GM20431 (cell line): ENCODE measurements at regions not wholly inside any gene's neighbourhood (a gene's known extent, or its start where the extent isn't known, plus 50 kb on each side); places are given as distances from the start of the nearest gene placed in this dataset.

Source experiments
- in situ Hi-C: fragments of 300-500 bp; cut with MseI, MboI; formaldehyde crosslinking; loops from one replicate; pipeline ENCODE4 v1.15.0; 2020; ENCODE audit warnings: low sequenced_read_pairs; ENCODE audit not compliant: unreplicated experiment

DNA sequence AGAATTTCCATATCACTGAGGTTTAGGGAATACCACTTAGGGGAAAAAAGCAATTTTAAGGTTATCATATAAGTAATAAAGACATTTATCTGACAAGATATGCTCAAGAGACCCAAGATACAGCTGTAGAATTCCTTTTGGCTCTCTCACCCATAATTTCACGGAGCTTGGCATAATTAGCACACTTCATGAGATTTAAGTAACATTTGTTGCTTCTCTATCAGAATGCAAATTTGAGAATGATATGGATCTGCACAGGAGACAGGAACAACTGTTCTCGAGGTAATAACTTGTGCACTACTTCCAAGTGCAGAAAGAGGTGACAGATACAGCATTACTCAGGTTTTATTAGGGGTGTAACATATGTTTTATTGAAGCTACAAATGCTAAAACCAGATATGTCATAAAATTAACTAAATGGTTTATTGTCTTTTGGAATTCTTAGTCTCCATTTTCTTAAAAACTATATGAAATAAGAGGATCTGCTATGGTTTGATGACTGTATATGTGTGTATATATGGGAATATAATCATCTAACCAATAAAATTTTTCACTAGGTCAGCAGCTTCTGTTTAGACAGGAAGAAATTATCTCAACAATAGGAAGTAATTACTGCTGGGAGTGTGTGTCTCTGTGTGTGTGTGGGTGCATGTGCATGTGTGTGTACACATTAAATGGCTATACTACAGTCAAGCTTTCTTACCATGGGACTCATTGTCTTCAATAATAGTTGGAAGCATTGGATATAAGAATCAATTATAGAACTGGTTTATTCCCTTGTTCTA lies 401.3 kb downstream of the PCDH17 start:
- in situ Hi-C loops, result no loop called here

GRCh38 chr13:58043971-58044370 lies 412.4 kb downstream of the PCDH17 start:
- in situ Hi-C loops, result no loop called here

DNA sequence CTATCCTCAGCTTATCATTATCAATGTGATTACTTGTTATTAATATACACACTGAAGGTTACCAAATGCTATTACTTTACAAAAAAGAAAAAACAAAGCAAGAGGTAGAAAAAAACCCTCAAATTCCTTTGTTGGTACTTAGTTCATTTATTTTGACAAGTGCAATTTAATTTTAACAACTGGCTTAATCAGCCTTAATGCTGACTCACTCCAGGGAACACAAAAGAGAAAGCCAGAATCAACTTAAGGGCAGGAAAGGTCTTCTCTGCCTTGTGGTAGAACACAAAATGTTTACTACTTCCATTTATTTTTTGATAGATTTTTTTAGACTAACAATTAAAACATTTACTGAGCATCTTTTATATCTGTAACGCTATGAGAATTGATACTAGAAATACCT lies 417.1 kb downstream of the PCDH17 start:
- in situ Hi-C loops, result no loop called here

- in situ Hi-C loops, result no loop called here
These were observed 419.9 kb downstream of the PCDH17 start for GRCh38 chr13:58051396-58051795.

DNA sequence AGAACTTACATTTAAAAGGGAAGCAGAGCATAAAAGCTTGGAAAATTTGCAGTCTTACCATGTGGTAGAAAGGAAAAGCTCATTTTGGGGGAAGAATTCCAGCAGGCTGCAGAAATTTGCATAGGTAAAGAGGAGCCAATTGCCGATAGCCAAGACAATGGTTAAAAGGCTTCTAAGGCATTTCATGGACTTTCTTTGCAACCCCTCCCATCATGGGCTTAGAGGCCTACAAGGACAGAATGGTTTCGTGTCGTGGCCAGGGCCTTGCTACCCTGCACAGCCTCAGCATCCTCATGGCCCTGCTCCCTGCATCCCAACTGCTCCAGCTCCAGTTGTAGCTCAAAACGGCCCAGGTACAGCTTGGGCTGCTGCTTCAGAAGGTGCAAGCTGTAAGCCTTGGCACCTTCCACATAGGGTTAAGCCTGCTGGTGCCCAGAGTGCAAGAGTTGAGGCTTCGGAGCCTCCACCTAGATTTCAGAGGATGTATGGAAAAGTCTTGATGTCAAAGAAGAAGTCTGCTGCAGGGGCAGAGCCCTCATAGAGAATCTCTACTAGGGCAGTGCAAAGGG lies 420.3 kb downstream of the PCDH17 start:
- in situ Hi-C loops, result no loop called here

DNA sequence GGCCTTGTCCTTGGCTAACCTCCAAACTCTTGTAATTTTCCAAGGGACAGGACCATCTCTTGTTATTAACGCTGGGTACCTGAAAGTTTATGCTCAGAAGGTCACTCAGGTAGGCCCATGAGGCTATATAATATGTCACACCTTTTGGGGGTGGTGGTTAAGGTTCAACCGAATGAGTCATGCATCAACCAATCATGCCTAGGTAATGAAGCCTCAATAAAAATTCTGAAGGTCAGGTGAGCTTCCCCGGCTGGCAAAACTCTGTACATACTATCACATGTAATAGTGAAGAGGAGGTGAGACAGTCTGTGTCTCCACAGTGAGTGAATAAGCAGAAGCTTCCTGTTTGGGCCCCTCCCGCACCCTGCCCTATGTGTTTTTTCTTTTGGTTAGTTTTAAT lies 424.9 kb downstream of the PCDH17 start:
- in situ Hi-C loops, result no loop called here

DNA sequence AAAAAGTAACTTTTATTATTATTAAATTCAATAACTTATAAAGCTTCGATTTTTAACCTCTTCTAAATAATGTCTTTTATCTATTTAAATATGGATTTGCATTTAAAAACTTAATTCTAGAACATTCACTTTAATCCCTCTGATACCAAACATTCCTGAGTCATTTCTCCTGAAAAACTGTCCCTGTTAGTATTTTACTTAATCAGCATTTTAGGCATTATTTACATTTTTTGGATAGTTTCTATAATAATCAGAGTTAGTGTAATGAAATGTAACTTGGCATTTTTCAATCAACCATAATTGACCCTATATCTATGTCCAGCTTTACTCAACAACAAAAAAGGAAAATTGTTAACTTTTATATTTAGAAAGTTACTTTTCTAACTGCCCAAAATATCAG lies 428.1 kb downstream of the PCDH17 start:
- in situ Hi-C loops, result no loop called here

DNA sequence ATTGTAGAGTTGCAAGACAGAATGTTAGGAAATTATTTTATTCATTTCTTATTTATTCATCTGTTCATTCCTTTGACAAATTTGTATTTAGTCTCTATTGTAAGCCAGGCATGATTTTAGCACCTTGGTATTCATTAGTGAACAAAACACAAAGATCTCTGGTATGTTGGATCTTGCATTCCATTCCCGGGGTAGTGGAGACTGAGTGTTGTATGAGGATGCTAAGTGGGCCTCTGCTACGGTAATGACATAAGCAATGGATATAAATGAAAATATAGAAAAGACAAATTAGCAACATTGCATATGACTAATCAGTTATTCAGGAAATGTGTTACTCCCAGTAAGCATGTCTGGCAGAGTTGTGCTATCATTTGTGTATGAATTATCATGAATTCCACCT lies 449.3 kb downstream of the PCDH17 start:
- in situ Hi-C loops, result no loop called here

DNA sequence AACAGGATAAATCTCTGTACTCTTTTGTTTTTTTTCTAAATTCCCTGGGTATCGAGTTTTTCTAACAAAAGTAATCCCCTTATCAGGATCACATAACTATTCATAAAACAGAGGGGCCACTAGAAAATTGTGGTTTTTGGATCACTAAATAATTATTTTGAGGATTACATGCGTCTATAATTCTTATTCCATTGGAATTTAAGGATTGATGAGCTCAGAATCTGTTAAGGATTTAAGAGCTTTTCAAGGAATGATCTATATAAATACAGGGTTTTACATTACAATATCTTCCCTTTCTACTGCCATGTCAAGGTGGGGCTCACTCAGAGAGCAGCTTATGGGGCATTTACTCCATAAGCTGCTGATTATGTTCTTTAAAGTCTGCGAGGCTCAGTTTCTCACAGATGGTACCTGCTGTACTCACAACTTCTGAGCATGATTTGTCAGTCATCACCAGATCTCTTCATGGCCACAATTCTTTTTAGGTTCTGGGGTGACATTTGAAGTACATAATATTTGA lies 449.8 kb downstream of the PCDH17 start:
- in situ Hi-C loops, result no loop called here

GRCh38 chr13:58083064-58083463 lies 451.5 kb downstream of the PCDH17 start:
- in situ Hi-C loops, result no loop called here

DNA sequence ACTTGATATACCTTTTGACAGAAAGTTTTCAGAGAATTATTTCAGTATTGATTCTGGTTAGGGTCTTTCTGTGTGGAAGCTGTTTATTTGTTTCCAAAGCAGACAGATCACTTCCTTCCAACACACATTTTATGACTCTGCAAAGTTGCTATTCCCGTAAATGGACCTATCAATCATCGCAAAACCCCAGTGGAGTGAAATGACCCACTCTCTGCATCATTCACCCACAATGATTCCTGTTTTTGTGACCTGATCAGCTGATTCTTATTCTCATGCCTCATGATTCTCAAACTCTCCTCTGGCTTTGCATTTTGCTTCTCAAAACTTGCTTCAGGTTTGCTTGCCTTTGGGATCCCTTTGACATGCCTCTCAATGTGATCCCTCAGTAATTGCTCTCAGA lies 453.7 kb downstream of the PCDH17 start:
- in situ Hi-C loops, result no loop called here

DNA sequence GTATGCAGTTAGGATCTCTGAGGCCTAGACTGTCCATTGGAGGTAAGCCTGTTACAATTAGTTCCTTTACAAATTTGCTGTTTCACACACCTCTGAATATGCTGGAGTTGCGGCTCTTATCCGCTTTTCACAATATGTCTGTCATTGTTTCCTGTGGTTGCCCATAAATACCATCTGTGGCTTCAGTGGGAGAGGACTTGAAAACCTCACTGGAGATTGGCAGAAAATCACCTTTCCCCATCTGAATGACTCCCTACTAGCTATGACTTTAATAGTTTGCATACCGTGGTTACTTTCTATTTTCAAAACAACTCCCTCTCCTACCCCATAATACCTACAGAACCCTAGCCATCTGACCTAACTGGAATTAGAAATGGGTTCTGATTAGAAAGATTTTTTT lies 454.3 kb downstream of the PCDH17 start:
- in situ Hi-C loops, result no loop called here

GRCh38 chr13:58087566-58087965 lies 456.0 kb downstream of the PCDH17 start:
- in situ Hi-C loops, result no loop called here

DNA sequence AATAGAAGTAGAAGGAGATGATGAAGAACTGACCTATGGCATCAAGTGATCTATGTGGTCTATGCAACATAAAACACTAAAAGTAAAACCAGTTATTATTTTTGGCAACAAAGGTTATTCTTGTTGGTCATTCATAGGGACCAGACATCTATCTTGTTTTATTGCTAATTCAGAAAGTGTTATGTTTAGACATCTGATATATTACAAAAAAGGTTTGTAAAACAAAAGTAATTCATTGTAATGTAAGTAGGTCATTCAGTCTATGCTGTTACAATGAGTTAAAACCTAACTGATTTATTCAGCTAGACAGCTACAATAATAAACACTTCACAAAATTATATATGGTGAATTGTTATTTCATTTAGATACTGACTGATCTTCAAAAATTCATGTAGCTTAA lies 461.9 kb downstream of the PCDH17 start:
- in situ Hi-C loops, result no loop called here

DNA sequence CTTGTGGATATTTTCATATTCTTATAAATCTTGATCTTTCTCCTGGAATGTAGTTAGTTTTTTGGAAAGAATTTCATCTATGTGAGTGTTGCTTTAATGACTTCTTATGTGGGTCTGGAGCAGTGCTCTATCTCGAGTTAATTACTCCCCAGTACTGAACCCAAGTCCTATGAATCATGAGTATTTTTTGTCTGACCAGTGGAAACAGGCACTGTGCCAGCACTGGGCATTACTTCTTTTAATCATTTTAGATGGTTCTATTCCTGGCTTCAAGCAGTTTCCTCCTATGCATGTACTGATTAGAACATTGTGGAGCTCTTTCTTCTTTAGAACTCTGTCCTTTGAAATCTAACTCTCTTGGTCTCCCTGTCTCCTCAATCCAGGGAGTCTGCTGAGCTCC lies 466.3 kb downstream of the PCDH17 start:
- in situ Hi-C loops, result no loop called here

- in situ Hi-C loops, result no loop called here
These were observed 487.8 kb downstream of the PCDH17 start for GRCh38 chr13:58119351-58119750.

GRCh38 chr13:58119804-58120203 lies 488.3 kb downstream of the PCDH17 start:
- in situ Hi-C loops, result no loop called here

- in situ Hi-C loops, result no loop called here
These were observed 495.0 kb downstream of the PCDH17 start for GRCh38 chr13:58126496-58126895.

DNA sequence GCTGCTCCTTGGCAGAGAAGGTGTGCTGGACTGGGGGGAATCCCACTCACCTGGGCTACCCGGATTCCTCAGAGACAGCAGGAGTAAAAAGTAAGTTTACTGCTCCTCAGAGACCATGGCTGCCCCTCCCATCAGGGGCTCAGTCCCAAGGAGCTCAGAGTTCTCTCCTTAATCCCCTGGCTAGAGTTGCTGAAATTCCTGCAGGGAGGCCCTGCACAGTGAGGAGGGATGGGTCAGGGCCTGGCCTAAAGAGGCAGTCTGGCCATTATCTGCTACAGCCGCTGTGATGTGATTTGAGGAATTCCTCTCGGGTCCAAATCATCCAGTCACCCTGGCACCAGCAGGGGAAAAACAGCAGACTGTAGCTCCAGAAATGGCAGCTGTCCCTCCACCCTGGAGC lies 502.5 kb downstream of the PCDH17 start:
- in situ Hi-C loops, result no loop called here

GRCh38 chr13:58134525-58134924 lies 503.0 kb downstream of the PCDH17 start:
- in situ Hi-C loops, result no loop called here

DNA sequence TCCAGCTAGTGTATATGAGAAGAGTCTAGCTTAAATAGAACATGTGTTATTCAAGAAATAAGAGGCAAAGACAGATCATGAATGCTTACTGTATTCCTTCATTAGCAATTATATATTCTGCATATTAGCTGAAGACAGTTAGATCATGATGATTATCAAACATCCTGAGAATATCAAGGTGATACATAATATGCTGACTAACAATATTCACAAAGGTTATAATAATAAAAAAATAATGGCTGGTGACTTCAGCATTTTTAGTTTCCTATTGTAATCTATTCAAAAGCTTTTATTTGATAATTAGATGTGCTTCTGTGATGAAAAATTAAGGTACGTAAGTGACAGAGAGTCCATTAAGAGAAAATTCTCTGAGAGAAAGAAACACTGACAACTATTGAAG lies 511.4 kb downstream of the PCDH17 start:
- in situ Hi-C loops, result no loop called here

DNA sequence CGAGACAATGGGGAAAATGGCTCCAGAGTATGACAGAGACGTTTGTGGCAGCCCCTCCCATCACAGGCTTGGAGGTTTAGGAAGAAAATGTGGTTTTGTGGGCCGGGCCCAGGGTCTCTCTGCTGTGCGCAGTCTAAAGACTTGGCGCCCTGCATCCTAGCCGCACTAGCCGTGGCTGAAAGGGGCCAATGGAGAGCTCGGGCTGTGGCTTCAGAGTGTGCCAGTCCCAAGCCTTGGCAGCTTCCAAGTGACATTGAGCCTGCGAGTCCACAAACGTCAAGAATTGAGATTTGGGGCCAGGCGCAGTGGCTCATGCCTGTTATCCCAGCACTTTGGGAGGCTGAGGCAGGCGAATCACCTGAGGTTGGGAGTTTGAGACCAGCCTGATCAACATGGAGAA lies 513.1 kb downstream of the PCDH17 start:
- in situ Hi-C loops, result no loop called here
